ENCODE measurements at regions not wholly inside any gene's neighbourhood (a gene's known extent, or its start where the extent isn't known, plus 50 kb on each side); places are given as distances from the start of the nearest gene placed in this dataset.

DNA sequence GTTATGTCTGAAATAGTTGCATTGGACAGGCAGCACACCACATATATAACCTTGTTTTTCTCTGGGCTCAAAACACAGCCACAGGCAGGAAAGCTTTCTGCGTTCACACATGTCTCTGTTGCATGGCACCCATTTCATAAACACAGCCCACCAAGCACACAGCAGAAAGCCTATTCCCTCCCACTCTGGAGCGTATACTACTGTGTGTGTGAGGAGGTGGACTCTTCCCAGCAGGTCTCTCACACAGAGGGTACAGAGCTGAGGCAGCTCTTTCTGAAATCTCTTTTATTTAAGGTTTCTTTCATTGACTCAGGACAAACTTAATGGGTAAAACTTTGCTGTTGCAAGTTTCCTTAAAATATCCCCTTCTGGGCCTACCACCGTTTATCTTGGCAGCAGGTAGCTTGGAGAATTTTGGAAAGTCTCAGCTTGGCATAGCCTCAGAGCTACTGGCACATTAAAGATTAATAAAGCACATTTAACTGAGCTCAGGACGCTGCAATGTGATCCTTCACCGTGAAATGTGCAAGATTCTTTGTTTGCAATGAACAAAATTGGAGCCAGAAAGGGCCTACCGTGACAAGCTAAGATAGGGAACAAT, 105.1 kb upstream of the NCKAP5 start:
- no peaks in the 10 kb centered on the region for H3K36me3 Mint-ChIP-seq (ENCODE audit: insufficient read depth)
- no peak overlapping the region for H3K27ac Mint-ChIP-seq (ENCODE audit: low read depth)
- H3K27me3 Mint-ChIP-seq, result no peaks in the 10 kb centered on the region
- no peak for ATAC-seq (replicated peaks; ENCODE audit: extremely low read depth, poor library complexity, severe bottlenecking)
- no peak for DNase-seq (ENCODE audit: low spot score in 2 of 2)
- H3K9me3 Mint-ChIP-seq, result peaks cover 12% of the 10 kb centered on the region
- H3K4me1 Mint-ChIP-seq, result no peaks in the 10 kb centered on the region
- H3K4me3 Mint-ChIP-seq, result no peak overlapping the region

DNA sequence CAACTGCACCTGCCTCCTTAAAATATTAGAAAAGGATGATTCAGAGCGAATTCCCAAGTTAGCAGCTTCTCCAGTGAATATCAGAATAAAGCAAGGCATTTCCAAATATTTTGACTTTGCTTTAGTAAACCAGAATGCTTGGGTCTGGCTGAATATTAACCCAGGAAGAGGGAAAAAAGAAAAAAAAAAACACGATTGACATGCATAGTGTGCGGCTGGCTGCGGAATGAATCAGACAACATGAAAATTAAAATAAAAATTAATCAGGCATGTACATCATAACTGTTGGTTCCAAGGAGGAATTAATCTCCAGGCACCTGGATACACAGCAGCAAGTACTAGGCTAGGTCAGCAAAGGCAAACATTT, 105.8 kb upstream of the NCKAP5 start:
- no peak for ATAC-seq (replicated peaks; ENCODE audit: extremely low read depth, poor library complexity, severe bottlenecking)
- Mint-ChIP-seq H3K4me3 (no peak overlapping the region), H3K36me3 (ENCODE audit: insufficient read depth) (no peaks in the 10 kb centered on the region), H3K27me3 (no peaks in the 10 kb centered on the region), H3K4me1 (no peaks in the 10 kb centered on the region), H3K9me3 (peaks cover 6% of the 10 kb centered on the region), H3K27ac (ENCODE audit: low read depth) (no peak overlapping the region)
- DNase-seq (ENCODE audit: low spot score in 2 of 2), result no peak

GRCh38 chr2:133674433-133675331, 106.4 kb upstream of the NCKAP5 start:
- ATAC-seq (replicated peaks; ENCODE audit: extremely low read depth, poor library complexity, severe bottlenecking), result no peak
- H3K27ac Mint-ChIP-seq (ENCODE audit: low read depth), result no peak overlapping the region
- H3K9me3 Mint-ChIP-seq, result peaks cover 6% of the 10 kb centered on the region
- no peak for DNase-seq (ENCODE audit: low spot score in 2 of 2)
- no peaks in the 10 kb centered on the region for H3K36me3 Mint-ChIP-seq (ENCODE audit: insufficient read depth)
- no peaks in the 10 kb centered on the region for H3K4me1 Mint-ChIP-seq
- H3K4me3 Mint-ChIP-seq, result no peak overlapping the region
- H3K27me3 Mint-ChIP-seq, result no peaks in the 10 kb centered on the region

DNA sequence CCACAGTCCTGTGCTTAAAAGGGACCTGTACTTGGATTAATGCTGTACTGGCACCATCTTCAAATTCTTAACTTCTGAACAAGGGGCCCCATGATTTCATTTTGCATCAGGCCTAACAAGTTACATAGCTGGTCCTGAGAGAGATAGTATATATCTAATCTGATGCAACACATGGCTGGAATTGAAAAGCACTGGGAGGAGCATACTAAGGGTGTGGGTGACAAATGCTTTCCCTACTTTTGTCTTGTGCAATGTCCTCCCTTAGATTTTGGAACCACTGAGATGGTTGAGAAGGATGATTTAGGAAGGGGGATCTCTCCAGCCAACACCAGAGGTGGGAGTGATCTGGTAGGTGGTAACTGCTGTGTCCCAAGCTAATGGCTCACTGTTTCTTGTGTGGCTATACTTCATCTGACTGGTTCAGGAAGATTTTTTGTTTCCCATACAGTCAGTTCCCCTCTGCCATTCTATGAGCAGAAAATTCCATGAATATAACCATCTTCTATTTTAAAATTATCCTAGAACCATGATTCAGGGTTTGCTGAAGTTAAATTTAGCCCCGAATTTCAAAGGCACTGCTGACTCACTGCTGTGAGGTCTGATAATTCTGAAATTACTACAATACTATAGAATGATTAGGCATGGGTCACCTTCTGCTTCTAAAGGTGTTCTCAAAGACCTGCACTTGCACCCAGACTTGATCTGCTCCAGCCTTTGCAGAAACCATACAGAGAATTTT, 108.3 kb upstream of the NCKAP5 start:
- no peaks in the 10 kb centered on the region for H3K27me3 Mint-ChIP-seq
- H3K36me3 Mint-ChIP-seq (ENCODE audit: insufficient read depth), result no peaks in the 10 kb centered on the region
- ATAC-seq (replicated peaks; ENCODE audit: extremely low read depth, poor library complexity, severe bottlenecking), result no peak
- no peak overlapping the region for H3K27ac Mint-ChIP-seq (ENCODE audit: low read depth)
- H3K4me1 Mint-ChIP-seq, result no peaks in the 10 kb centered on the region
- no peak overlapping the region for H3K4me3 Mint-ChIP-seq
- peaks cover 6% of the 10 kb centered on the region for H3K9me3 Mint-ChIP-seq
- no peak for DNase-seq (ENCODE audit: low spot score in 2 of 2)

DNA sequence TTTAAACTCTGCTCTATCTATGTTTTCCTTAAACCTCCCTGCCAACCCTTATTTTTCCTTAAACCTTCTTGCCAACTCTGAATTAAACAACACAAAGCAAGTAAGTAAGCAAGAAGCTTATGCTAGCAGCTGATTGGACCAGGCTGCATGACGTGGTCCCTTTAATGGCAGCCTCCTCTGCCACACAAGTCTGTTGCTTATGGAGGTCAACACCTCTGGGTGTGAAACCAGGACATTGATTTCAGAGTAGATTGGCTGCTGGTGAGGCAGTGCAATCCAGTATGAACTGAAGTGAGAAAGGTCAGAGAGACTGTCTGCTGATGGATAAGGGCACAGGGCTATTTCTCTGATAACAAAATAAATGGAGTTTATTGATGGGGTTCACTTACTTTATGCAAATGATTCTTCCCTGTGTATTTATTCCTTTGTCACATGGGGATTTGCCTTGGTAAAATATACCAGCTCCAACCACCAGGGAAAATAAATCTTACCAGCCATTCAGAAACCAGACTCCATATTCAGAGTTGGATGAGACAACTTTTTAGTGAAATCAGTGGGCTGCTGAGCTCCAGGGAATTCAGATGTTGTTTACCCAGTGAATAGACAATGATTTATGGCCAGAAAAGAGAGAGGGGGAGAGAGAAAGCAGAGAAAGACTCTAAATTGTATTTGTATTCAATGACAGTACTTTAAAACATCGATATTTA, 112.2 kb upstream of the NCKAP5 start:
- no peak for DNase-seq (ENCODE audit: low spot score in 2 of 2)
- H3K4me3 Mint-ChIP-seq, result no peak overlapping the region
- no peaks in the 10 kb centered on the region for H3K27me3 Mint-ChIP-seq
- ATAC-seq (replicated peaks; ENCODE audit: extremely low read depth, poor library complexity, severe bottlenecking), result no peak
- H3K9me3 Mint-ChIP-seq, result no peaks in the 10 kb centered on the region
- no peaks in the 10 kb centered on the region for H3K4me1 Mint-ChIP-seq
- H3K27ac Mint-ChIP-seq (ENCODE audit: low read depth), result no peak overlapping the region
- no peaks in the 10 kb centered on the region for H3K36me3 Mint-ChIP-seq (ENCODE audit: insufficient read depth)

DNA sequence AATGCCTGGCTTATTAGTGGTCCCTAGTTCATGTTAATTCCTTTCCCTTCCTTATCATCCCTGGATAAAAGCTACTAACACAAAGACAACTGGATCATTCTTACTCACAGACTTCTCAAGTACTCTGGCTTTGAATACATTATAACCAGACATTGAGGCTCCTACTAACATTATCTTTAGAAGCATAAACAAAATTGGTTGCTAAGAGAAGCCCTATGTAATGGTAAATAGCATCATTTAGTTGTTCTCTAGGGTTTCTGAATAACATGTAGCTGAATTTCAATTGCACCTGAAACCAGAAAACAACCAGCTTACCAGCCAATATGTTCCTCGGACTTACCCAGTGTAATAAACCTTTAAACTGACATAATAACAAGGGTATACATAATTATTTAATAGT, 114.1 kb upstream of the NCKAP5 start:
- ATAC-seq (replicated peaks; ENCODE audit: extremely low read depth, poor library complexity, severe bottlenecking), result no peak
- Mint-ChIP-seq H3K9me3 (no peaks in the 10 kb centered on the region), H3K36me3 (ENCODE audit: insufficient read depth) (peaks cover 3% of the 10 kb centered on the region), H3K27ac (ENCODE audit: low read depth) (no peak overlapping the region), H3K27me3 (peaks cover under 1% of the 10 kb centered on the region), H3K4me3 (no peak overlapping the region), H3K4me1 (no peaks in the 10 kb centered on the region)
- no peak for DNase-seq (ENCODE audit: low spot score in 2 of 2)

- Mint-ChIP-seq H3K4me3 (no peak overlapping the region), H3K36me3 (ENCODE audit: insufficient read depth) (peaks cover 3% of the 10 kb centered on the region), H3K4me1 (no peaks in the 10 kb centered on the region), H3K9me3 (no peaks in the 10 kb centered on the region), H3K27ac (ENCODE audit: low read depth) (no peak overlapping the region), H3K27me3 (peaks cover 6% of the 10 kb centered on the region)
- ATAC-seq (replicated peaks; ENCODE audit: extremely low read depth, poor library complexity, severe bottlenecking), result no peak
- DNase-seq (ENCODE audit: low spot score in 2 of 2), result no peak
Observed at GRCh38 chr2:133682906-133683305, 114.6 kb upstream of the NCKAP5 start.

DNA sequence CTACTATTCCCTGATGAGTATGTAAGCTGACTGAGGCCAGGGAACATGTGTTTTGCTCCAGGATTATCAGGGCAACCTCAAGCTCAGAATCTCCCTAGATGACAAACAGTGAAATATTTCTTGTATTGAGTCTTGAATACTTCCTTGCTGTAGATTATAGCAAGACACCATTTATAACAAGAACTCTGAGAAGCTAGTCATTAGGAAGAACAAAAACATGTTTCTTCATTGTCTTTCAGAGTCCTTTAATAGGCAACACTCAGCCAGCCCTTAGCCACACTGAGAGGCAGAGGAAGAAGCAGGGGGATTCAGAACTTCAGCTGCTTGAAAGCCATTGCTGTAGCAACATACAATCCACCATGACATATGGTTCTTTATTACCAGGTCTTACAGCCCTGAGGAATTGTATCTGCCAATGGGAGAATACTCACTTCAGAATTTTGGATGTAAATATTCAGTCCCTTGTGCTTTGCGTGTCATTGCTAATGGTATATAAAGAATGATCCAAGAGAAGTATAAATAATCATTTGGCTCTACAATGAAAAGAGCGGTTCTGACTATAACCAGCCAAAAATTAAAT, 117.5 kb upstream of the NCKAP5 start:
- Mint-ChIP-seq H3K4me3 (no peak overlapping the region), H3K36me3 (ENCODE audit: insufficient read depth) (peaks cover 3% of the 10 kb centered on the region), H3K27ac (ENCODE audit: low read depth) (no peak overlapping the region)

GRCh38 chr2:133690780-133691179, 122.5 kb upstream of the NCKAP5 start:
- ATAC-seq (replicated peaks; ENCODE audit: extremely low read depth, poor library complexity, severe bottlenecking) (no peak), DNase-seq (ENCODE audit: low spot score in 2 of 2) (no peak)
- H3K27ac Mint-ChIP-seq (ENCODE audit: low read depth), result no peak overlapping the region
- no peak overlapping the region for H3K4me3 Mint-ChIP-seq
- H3K4me1 Mint-ChIP-seq, result no peaks in the 10 kb centered on the region
- H3K9me3 Mint-ChIP-seq, result peaks cover 5% of the 10 kb centered on the region
- H3K36me3 Mint-ChIP-seq (ENCODE audit: insufficient read depth), result peaks cover 3% of the 10 kb centered on the region
- peaks cover 10% of the 10 kb centered on the region for H3K27me3 Mint-ChIP-seq

More for the DNA sequence above, 117.5 kb upstream of the NCKAP5 start:
- no peak for DNase-seq (ENCODE audit: low spot score in 2 of 2)
- no peak for ATAC-seq (replicated peaks; ENCODE audit: extremely low read depth, poor library complexity, severe bottlenecking)
- H3K4me1 Mint-ChIP-seq, result no peaks in the 10 kb centered on the region
- H3K27me3 Mint-ChIP-seq, result peaks cover 10% of the 10 kb centered on the region
- peaks cover 5% of the 10 kb centered on the region for H3K9me3 Mint-ChIP-seq

GRCh38 chr2:133691336-133691735, 123.1 kb upstream of the NCKAP5 start:
- Mint-ChIP-seq H3K9me3 (peaks cover 5% of the 10 kb centered on the region), H3K36me3 (ENCODE audit: insufficient read depth) (peaks cover 3% of the 10 kb centered on the region), H3K27ac (ENCODE audit: low read depth) (no peak overlapping the region), H3K27me3 (peaks cover 10% of the 10 kb centered on the region), H3K4me3 (no peak overlapping the region), H3K4me1 (no peaks in the 10 kb centered on the region)
- no peak for DNase-seq (ENCODE audit: low spot score in 2 of 2)
- ATAC-seq (replicated peaks; ENCODE audit: extremely low read depth, poor library complexity, severe bottlenecking), result no peak

- no peak overlapping the region for H3K27ac Mint-ChIP-seq (ENCODE audit: low read depth)
- H3K9me3 Mint-ChIP-seq, result peaks cover 13% of the 10 kb centered on the region
- ATAC-seq (replicated peaks; ENCODE audit: extremely low read depth, poor library complexity, severe bottlenecking) (no peak), DNase-seq (ENCODE audit: low spot score in 2 of 2) (no peak)
- H3K4me3 Mint-ChIP-seq, result no peak overlapping the region
- H3K4me1 Mint-ChIP-seq, result no peaks in the 10 kb centered on the region
- H3K27me3 Mint-ChIP-seq, result no peaks in the 10 kb centered on the region
- no peaks in the 10 kb centered on the region for H3K36me3 Mint-ChIP-seq (ENCODE audit: insufficient read depth)
Observed at GRCh38 chr2:133705287-133705686, 137.0 kb upstream of the NCKAP5 start.

- no peak overlapping the region for H3K27ac Mint-ChIP-seq (ENCODE audit: low read depth)
- no peak overlapping the region for H3K4me3 Mint-ChIP-seq
- no peaks in the 10 kb centered on the region for H3K36me3 Mint-ChIP-seq (ENCODE audit: insufficient read depth)
- no peaks in the 10 kb centered on the region for H3K4me1 Mint-ChIP-seq
- DNase-seq (ENCODE audit: low spot score in 2 of 2) (no peak), ATAC-seq (replicated peaks; ENCODE audit: extremely low read depth, poor library complexity, severe bottlenecking) (no peak)
- H3K9me3 Mint-ChIP-seq, result peaks cover 14% of the 10 kb centered on the region
- peaks cover 13% of the 10 kb centered on the region for H3K27me3 Mint-ChIP-seq
Observed at GRCh38 chr2:133710613-133711012, 142.3 kb upstream of the NCKAP5 start.

Measured in central memory CD8-positive, alpha-beta T cell (primary cell).